GM12878 (cell line): ENCODE measurements at regions not wholly inside any gene's neighbourhood (a gene's known extent, or its start where the extent isn't known, plus 50 kb on each side); places are given as distances from the start of the nearest gene placed in this dataset.

ENCODE experiments used
- ATAC-seq: fragments of 200-7000 bp; cut with Tn5 transposase; 3 replicates; pipeline ENCODE4 v1.9.1; 2020; ENCODE audit warnings: mild to moderate bottlenecking, moderate library complexity
- BruUV-seq: library from RNA; stranded (reverse); fragments of 400-500 nt; replicated peaks from 2 replicates; lab custom pipeline; 2021; lab: Mats Ljungman, UMichigan
- CTCF ChIA-PET: fragments of 300-600 bp; sonication (Branson Sonifier 250); formaldehyde crosslinking; extraction: SDS; loops from one replicate; lab custom pipeline; 2021; ENCODE audit warnings: inconsistent platforms; lab: Yijun Ruan, JAX
- POLR2A ChIA-PET: fragments of 350-600 bp; formaldehyde crosslinking; extraction: SDS; loops from one replicate; lab custom pipeline; 2021; ENCODE audit warnings: inconsistent platforms; lab: Charles Lee
- RAD21 ChIA-PET: fragments of 300-600 bp; sonication (Branson Sonifier 250); formaldehyde crosslinking; loops from one replicate; lab custom pipeline; 2023; ENCODE audit warnings: antibody characterized with exemption; ENCODE audit not compliant: unreplicated experiment; lab: Charles Lee
- SMC1A ChIA-PET: fragments of 300-600 bp; sonication (Branson Sonifier 250); formaldehyde crosslinking; loops from one replicate; lab custom pipeline; 2023; ENCODE audit not compliant: unreplicated experiment, uncharacterized antibody; lab: Charles Lee
- DNase-seq: peaks from one replicate; pipeline ENCODE4 v3.0.0-alpha.2; 2011; ENCODE audit warnings: low read depth, low spot score
- FAIRE-seq: peaks from 3 replicates; lab custom pipeline; 2011; peaks lifted over from hg19 to GRCh38; lab: Jason Lieb, UNC
- H2AFZ ChIP-seq: 2 replicates; pipeline ENCODE4 v1.6.0; 2011; ENCODE audit warnings: low read depth, low read length, control low read depth; ENCODE audit not compliant: control insufficient read depth
- H3K27ac ChIP-seq: 2 replicates; pipeline ENCODE4 v1.5.1; 2011; ENCODE audit warnings: control low read depth; ENCODE audit not compliant: control insufficient read depth, insufficient read depth
- H3K27me3 ChIP-seq, 2 experiments: replicated peaks in 1 of 2; 2 replicates each; pipeline versions ENCODE4 v1.6.0 to v1.6.1; 2011; ENCODE audit warnings: low read length in 1 of 2; ENCODE audit not compliant: control insufficient read depth in 2 of 2, insufficient read depth in 2 of 2
- H3K36me3 ChIP-seq, 2 experiments: 2 replicates each; pipeline ENCODE4 v1.5.1; 2011; ENCODE audit warnings: low read length in 1 of 2; ENCODE audit not compliant: control insufficient read depth in 2 of 2, insufficient read depth in 2 of 2
- H3K4me1 ChIP-seq: 2 replicates; pipeline ENCODE4 v1.6.1; 2011; ENCODE audit warnings: mild to moderate bottlenecking, low read length, moderate library complexity, mixed read lengths; ENCODE audit not compliant: control insufficient read depth, insufficient read depth
- H3K4me2 ChIP-seq: 2 replicates; pipeline ENCODE4 v1.6.0; 2011; ENCODE audit warnings: control low read depth; ENCODE audit not compliant: control insufficient read depth, insufficient read depth
- H3K4me3 ChIP-seq: fragments of 200-600 bp; sonication (generic); 2 replicates; pipeline ENCODE4 v1.5.1; 2016
- H3K79me2 ChIP-seq: 2 replicates; pipeline ENCODE4 v1.6.0; 2011; ENCODE audit warnings: low read length; ENCODE audit not compliant: control insufficient read depth, insufficient read depth
- H3K9ac ChIP-seq: 2 replicates; pipeline ENCODE4 v1.8.0; 2011; ENCODE audit warnings: low read length, control low read depth, mixed read lengths; ENCODE audit not compliant: control insufficient read depth, insufficient read depth
- H3K9me3 ChIP-seq: replicated peaks from 3 replicates; pipeline ENCODE4 v1.5.1; 2011; ENCODE audit warnings: mild to moderate bottlenecking, low read length; ENCODE audit not compliant: control insufficient read depth, insufficient read depth
- H4K20me1 ChIP-seq: 2 replicates; pipeline ENCODE4 v1.6.0; 2011; ENCODE audit not compliant: control insufficient read depth, insufficient read depth
- DPF2 ChIP-seq: fragments of 450-650 bp; IDR thresholded peaks from 2 replicates; pipeline ENCODE4 v1.6.1; 2017; ENCODE audit warnings: mild to moderate bottlenecking
- EED ChIP-seq: sonication (generic); IDR thresholded peaks from 2 replicates; pipeline ENCODE4 v1.6.1; 2016; ENCODE audit warnings: antibody characterized with exemption, low read depth
- JUNB ChIP-seq: IDR thresholded peaks from 2 replicates; pipeline ENCODE4 v1.6.1; 2016; ENCODE audit warnings: antibody characterized with exemption, mild to moderate bottlenecking
- POLR2AphosphoS2 ChIP-seq: IDR thresholded peaks from 2 replicates; pipeline ENCODE4 v1.6.1; 2011; ENCODE audit warnings: low read depth, mild to moderate bottlenecking, low read length, improper control_type of control experiment, moderate library complexity
- RAD21 ChIP-seq: IDR thresholded peaks from 2 replicates; pipeline ENCODE4 v1.6.1; 2011; ENCODE audit warnings: mild to moderate bottlenecking, low read depth, low read length, moderate library complexity; ENCODE audit not compliant: insufficient read depth
- RBBP5 ChIP-seq: fragments of 200-600 bp; sonication (generic); conservative IDR thresholded peaks from 2 replicates; pipeline ENCODE4 v1.6.1; 2016
- ZNF217 ChIP-seq: fragments of 450-650 bp; IDR thresholded peaks from 2 replicates; pipeline ENCODE4 v1.6.1; 2017; ENCODE audit warnings: antibody characterized with exemption, mild to moderate bottlenecking
- WGBS: methylation state at CpG from one replicate; pipeline ENCODE4 v1.1.6; 2016; ENCODE audit warnings: low lambda C conversion rate; ENCODE audit not compliant: insufficient replicate concordance, insufficient coverage; ENCODE audit errors: missing lambda C conversion rate; 5-methylcytosine and 5-hydroxymethylcytosine counted together
- in situ Hi-C: fragments of 300-500 bp; cut with MboI; formaldehyde crosslinking; loops from 9 replicates; pipeline ENCODE4 v1.14.3; 2018; ENCODE audit warnings: mixed read lengths
- intact Hi-C: fragments of 100-400 bp; cut with micrococcal nuclease; formaldehyde crosslinking; loops from one replicate; pipeline ENCODE4 v1.14.2; 2022; ENCODE audit not compliant: unreplicated experiment

GRCh38 chr9:129373361-129373760 is 195.3 kb upstream of the IER5L start:
- no peaks in the 10 kb centered on the region for H3K4me1 ChIP-seq
- no TSS peak for BruUV-seq
- intact Hi-C loops (no loop called here), in situ Hi-C loops (no loop called here)
- H4K20me1 ChIP-seq: no peaks in the 10 kb centered on the region
- H3K4me3 ChIP-seq: no peak overlapping the region
- no peaks in the 10 kb centered on the region for H3K36me3 ChIP-seq
- ChIA-PET POLR2A (no interaction called here), CTCF (interaction anchor here (1.5 kb wide), 1 partner anchor 9 kb away, joined by 5 read pairs; no protein-coding TSS in a partner anchor), SMC1A (no interaction called here), RAD21 (interaction anchor here (1.0 kb wide), 1 partner anchor 10 kb away, joined by 3 read pairs; no protein-coding TSS in a partner anchor)
- 62% methylated on average over 9 of the region's 9 CpGs for WGBS
- H3K79me2 ChIP-seq: no peaks in the 10 kb centered on the region
- no peak overlapping the region for H3K27ac ChIP-seq
- no peak overlapping the region for H3K9ac ChIP-seq
- no peak for TF ChIP-seq RAD21
- no peak for TF ChIP-seq ZNF217
- no peak for TF ChIP-seq EED
- TF ChIP-seq POLR2AphosphoS2: no peak
- no peak for TF ChIP-seq RBBP5
- TF ChIP-seq DPF2: no peak
- no peaks in the 10 kb centered on the region; the same call in 2 of the 3 replicates for H3K9me3 ChIP-seq
- ATAC-seq (no peak), DNase-seq (no peak), FAIRE-seq (no peak)
- no peak overlapping the region for H3K4me2 ChIP-seq
- H3K27me3 ChIP-seq: no peaks in the 10 kb centered on the region; a peak in 2 of 4 replicates
- H2AFZ ChIP-seq: no peak overlapping the region

- intact Hi-C loops (no loop called here), in situ Hi-C loops (no loop called here)
- POLR2A ChIA-PET: no interaction called here
- SMC1A ChIA-PET: no interaction called here
- Histone ChIP-seq H3K36me3 (no peaks in the 10 kb centered on the region), H3K9ac (no peak overlapping the region), H3K4me2 (no peak overlapping the region), H3K79me2 (no peaks in the 10 kb centered on the region), H3K4me1 (no peaks in the 10 kb centered on the region), H3K4me3 (no peak overlapping the region), H3K9me3 (no peaks in the 10 kb centered on the region; the same call in 2 of the 3 replicates), H3K27me3 (no peaks in the 10 kb centered on the region), H4K20me1 (no peaks in the 10 kb centered on the region), H3K27ac (no peak overlapping the region), H2AFZ (no peak overlapping the region)
- RAD21 ChIA-PET: no interaction called here
- no peak for ATAC-seq
- BruUV-seq: no TSS peak
- CTCF ChIA-PET: no interaction called here
- DNase-seq: no peak
- no peak for TF ChIP-seq JUNB
- FAIRE-seq: no peak
- WGBS: 45% methylated on average over 7 of the region's 7 CpGs
Observed at GRCh38 chr9:129370770-129371169, 192.7 kb upstream of the IER5L start.
